ENCODE measurements at regions not wholly inside any gene's neighbourhood (a gene's known extent, or its start where the extent isn't known, plus 50 kb on each side); places are given as distances from the start of the nearest gene placed in this dataset.

DNA sequence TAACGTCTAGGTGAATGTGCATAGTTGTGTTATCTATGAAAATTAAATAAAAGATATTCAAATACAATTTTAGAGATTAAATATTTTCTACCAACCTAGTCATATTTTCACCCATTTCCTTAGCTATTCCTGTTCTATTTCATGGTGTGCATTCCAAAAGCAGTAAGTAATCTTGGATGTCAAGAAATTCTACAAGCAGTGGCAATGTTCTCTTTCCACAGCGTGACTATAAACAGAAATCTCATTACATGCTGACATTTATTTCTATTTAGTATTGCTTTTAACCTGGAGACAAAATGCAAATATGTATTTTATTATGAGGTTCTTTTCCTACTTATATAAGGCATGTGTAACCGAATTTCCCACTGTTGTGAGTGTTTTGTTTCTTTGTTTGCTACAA is 510.0 kb downstream of the ACTL7B start:
- no peak for TF ChIP-seq RAD21 (IDR thresholded peaks at IDR 0.05)
- TF ChIP-seq, protein P1, sequence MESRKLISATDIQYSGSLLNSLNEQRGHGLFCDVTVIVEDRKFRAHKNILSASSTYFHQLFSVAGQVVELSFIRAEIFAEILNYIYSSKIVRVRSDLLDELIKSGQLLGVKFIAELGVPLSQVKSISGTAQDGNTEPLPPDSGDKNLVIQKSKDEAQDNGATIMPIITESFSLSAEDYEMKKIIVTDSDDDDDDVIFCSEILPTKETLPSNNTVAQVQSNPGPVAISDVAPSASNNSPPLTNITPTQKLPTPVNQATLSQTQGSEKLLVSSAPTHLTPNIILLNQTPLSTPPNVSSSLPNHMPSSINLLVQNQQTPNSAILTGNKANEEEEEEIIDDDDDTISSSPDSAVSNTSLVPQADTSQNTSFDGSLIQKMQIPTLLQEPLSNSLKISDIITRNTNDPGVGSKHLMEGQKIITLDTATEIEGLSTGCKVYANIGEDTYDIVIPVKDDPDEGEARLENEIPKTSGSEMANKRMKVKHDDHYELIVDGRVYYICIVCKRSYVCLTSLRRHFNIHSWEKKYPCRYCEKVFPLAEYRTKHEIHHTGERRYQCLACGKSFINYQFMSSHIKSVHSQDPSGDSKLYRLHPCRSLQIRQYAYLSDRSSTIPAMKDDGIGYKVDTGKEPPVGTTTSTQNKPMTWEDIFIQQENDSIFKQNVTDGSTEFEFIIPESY (IDR thresholded peaks at IDR 0.05): no peak
- no peak for TF ChIP-seq JUND (IDR thresholded peaks at IDR 0.05)
